ENCODE measurements at regions not wholly inside any gene's neighbourhood (a gene's known extent, or its start where the extent isn't known, plus 50 kb on each side); places are given as distances from the start of the nearest gene placed in this dataset.
A peak's percentile ranks its signal among the peaks of the same experiment; 100 is the strongest.

GRCh38 chr16:55242667-55243066, 81.3 kb upstream of the IRX6 start:
- intact Hi-C loops (cut with micrococcal nuclease): no loop called here
- no peak overlapping the region for H3K4me3 ChIP-seq
- H3K79me2 ChIP-seq (ENCODE audit: control insufficient read depth, insufficient read depth, low read length): no peaks in the 10 kb centered on the region
- no peaks in the 10 kb centered on the region for H3K9me1 ChIP-seq (ENCODE audit: control insufficient read depth, insufficient read depth, low read length)
- ChIA-PET CTCF (ENCODE audit: low intra/inter-chr PET ratio) (no interaction called here), POLR2A (no interaction called here)
- no peak for DNase-seq (ENCODE audit: extremely low read depth in 1 of 4, low spot score in 3 of 4)
- H3K36me3 ChIP-seq (ENCODE audit: control insufficient read depth, insufficient read depth, low read length): no peaks in the 10 kb centered on the region
- BruUV-seq (replicated peaks): no TSS peak
- no peaks in the 10 kb centered on the region for H3K4me1 ChIP-seq (replicated peaks in 1 of 2; ENCODE audit: control insufficient read depth in 2 of 2, insufficient read depth in 2 of 2, low read length in 2 of 2)
- H2AFZ ChIP-seq (ENCODE audit: low read depth, low read length): no peak overlapping the region
- no peaks in the 10 kb centered on the region for H3K9me3 ChIP-seq (replicated peaks; ENCODE audit: control insufficient read depth, insufficient read depth, low read depth, low read length)
- no peaks in the 10 kb centered on the region; a peak in 1 of 5 replicates for H3K27me3 ChIP-seq (ENCODE audit: control insufficient read depth in 2 of 2, insufficient read depth in 2 of 2, low read length in 2 of 2)
- TF ChIP-seq CC2D1A (IDR thresholded peaks at IDR 0.05): no peak
- peak; percentile 20 for TF ChIP-seq CTCFL (IDR thresholded peaks at IDR 0.05; ENCODE audit: borderline replicate concordance, insufficient read depth, low read depth, low read length, poor library complexity, severe bottlenecking)
- TF ChIP-seq ELF1 (tag; IDR thresholded peaks at IDR 0.05): no peak
- in situ Hi-C loops (cut with MboI): no loop called here
- 2% methylated on average over 3 of the region's 3 CpGs for WGBS (ENCODE audit: insufficient coverage, low coverage, missing lambda C conversion rate)
- ATAC-seq: 0 out of 3 replicates have a peak, but pooled peaks have one; percentile 44
- no peak for FAIRE-seq
- H4K20me1 ChIP-seq (replicated peaks; ENCODE audit: control insufficient read depth, insufficient read depth, low read length): no peaks in the 10 kb centered on the region; the same call in 1 of the 2 replicates
- no peak overlapping the region for H3K4me2 ChIP-seq (ENCODE audit: insufficient read depth, low read length)
- no peak overlapping the region for H3K9ac ChIP-seq (ENCODE audit: insufficient read depth in 1 of 2, low read depth in 2 of 2, low read length in 2 of 2)
- H3K27ac ChIP-seq (ENCODE audit: extremely low read depth, low read depth, low read length): no peak overlapping the region

- Histone ChIP-seq H3K9ac (ENCODE audit: insufficient read depth in 1 of 2, low read depth in 2 of 2, low read length in 2 of 2) (no peak overlapping the region), H3K27ac (ENCODE audit: extremely low read depth, low read depth, low read length) (no peak overlapping the region), H3K9me3 (replicated peaks; ENCODE audit: control insufficient read depth, insufficient read depth, low read depth, low read length) (no peaks in the 10 kb centered on the region), H3K27me3 (ENCODE audit: control insufficient read depth in 2 of 2, insufficient read depth in 2 of 2, low read length in 2 of 2) (no peaks in the 10 kb centered on the region; a peak in 1 of 5 replicates), H3K9me1 (ENCODE audit: control insufficient read depth, insufficient read depth, low read length) (no peaks in the 10 kb centered on the region), H2AFZ (ENCODE audit: low read depth, low read length) (no peak overlapping the region), H4K20me1 (replicated peaks; ENCODE audit: control insufficient read depth, insufficient read depth, low read length) (no peaks in the 10 kb centered on the region), H3K4me3 (no peak overlapping the region), H3K4me1 (replicated peaks in 1 of 2; ENCODE audit: control insufficient read depth in 2 of 2, insufficient read depth in 2 of 2, low read length in 2 of 2) (no peaks in the 10 kb centered on the region), H3K4me2 (ENCODE audit: insufficient read depth, low read length) (no peak overlapping the region), H3K36me3 (ENCODE audit: control insufficient read depth, insufficient read depth, low read length) (no peaks in the 10 kb centered on the region), H3K79me2 (ENCODE audit: control insufficient read depth, insufficient read depth, low read length) (no peaks in the 10 kb centered on the region)
- peak; percentile 47 for TF ChIP-seq USF2 (CRISPR knock-in tag; IDR thresholded peaks at IDR 0.05)
- TF ChIP-seq ZNF584 (CRISPR knock-in tag; IDR thresholded peaks at IDR 0.05; ENCODE audit: low read depth): no peak
- CTCF ChIA-PET (ENCODE audit: low intra/inter-chr PET ratio): no interaction called here
- in situ Hi-C loops (cut with MboI): no loop called here
- no peak for FAIRE-seq
- no peak for ATAC-seq
- BruUV-seq (replicated peaks): no TSS peak
- POLR2A ChIA-PET: no interaction called here
- DNase-seq (ENCODE audit: extremely low read depth in 1 of 4, low spot score in 3 of 4): no peak
- WGBS (ENCODE audit: insufficient coverage, low coverage, missing lambda C conversion rate): 0% methylated on average over 1 of the region's 1 CpG
- intact Hi-C loops (cut with micrococcal nuclease): no loop called here
Observed at GRCh38 chr16:55248058-55248457, 75.9 kb upstream of the IRX6 start.

All from K562 (cell line).